B cell (primary cell): ENCODE measurements at regions not wholly inside any gene's neighbourhood (a gene's known extent, or its start where the extent isn't known, plus 50 kb on each side); places are given as distances from the start of the nearest gene placed in this dataset.
A peak's percentile ranks its signal among the peaks of the same experiment; 100 is the strongest.
"Not testable (repeated sequence)": the region's sequence is repeated elsewhere in the genome, so short reads cannot be mapped to it uniquely, and the experiment has no call there.

Experiments used
- ATAC-seq: fragments of 200-7000 bp; cut with Tn5 transposase; one replicate; pipeline ENCODE4 v1.10.0; 2021; ENCODE audit warnings: low read depth, mild to moderate bottlenecking, moderate number of reproducible peaks, moderate library complexity
- CTCF ChIA-PET: fragments of 350-600 bp; sonication (Branson Sonifier 250); formaldehyde crosslinking; loops from one replicate; lab custom pipeline; 2021; ENCODE audit warnings: antibody characterized with exemption, inconsistent platforms; lab: Charles Lee
- POLR2A ChIA-PET: fragments of 350-600 bp; sonication (Branson Sonifier 250); formaldehyde crosslinking; loops from one replicate; lab custom pipeline; 2021; ENCODE audit warnings: antibody characterized with exemption; lab: Charles Lee
- DNase-seq: peaks from one replicate; pipeline ENCODE4 v3.0.0; 2013
- H2AFZ ChIP-seq: 2 replicates; pipeline ENCODE4 v1.6.1; 2012; ENCODE audit warnings: mild to moderate bottlenecking, low read depth, low read length; ENCODE audit not compliant: insufficient read depth, poor library complexity, severe bottlenecking
- H3K27ac ChIP-seq, 2 donors: 1 replicate in 1 of 2; 2 replicates in 1 of 2; pipeline ENCODE4 v1.5.1; 2012 to 2013; ENCODE audit warnings: low read length in 2 of 2, mild to moderate bottlenecking in 2 of 2, moderate library complexity in 1 of 2
- H3K27me3 ChIP-seq, 4 experiments: fragments of 200-600 bp in 1 of 4; sonication (generic) in 1 of 4; replicated peaks in 1 of 4; 1 replicate in 2 of 4; 2 replicates in 2 of 4; pipeline versions ENCODE4 v1.6.1 to v1.7.0; 2013 to 2016; ENCODE audit warnings: low read length in 3 of 4, mild to moderate bottlenecking in 2 of 4, mixed read lengths in 1 of 4, moderate library complexity in 1 of 4; ENCODE audit not compliant: insufficient read depth in 4 of 4, control insufficient read depth in 3 of 4; ENCODE audit errors: control extremely low read depth in 1 of 4
- H3K36me3 ChIP-seq, 2 experiments: replicated peaks in 1 of 2; 1 replicate in 1 of 2; 2 replicates in 1 of 2; pipeline versions ENCODE4 v1.6.1 to v1.7.1; 2013; ENCODE audit warnings: low read length in 1 of 2; ENCODE audit not compliant: insufficient read depth in 2 of 2, control insufficient read depth in 1 of 2; ENCODE audit errors: control extremely low read depth in 1 of 2, extremely low read depth in 1 of 2
- H3K4me1 ChIP-seq, 2 donors: fragments of 200-600 bp in 1 of 2; sonication (generic) in 1 of 2; 1 replicate in 1 of 2; 2 replicates in 1 of 2; pipeline versions ENCODE4 v1.5.1 to v1.6.1; 2013 to 2017; ENCODE audit warnings: low read length in 2 of 2; ENCODE audit not compliant: control insufficient read depth in 2 of 2, insufficient read depth in 2 of 2
- H3K4me2 ChIP-seq: replicated peaks from 2 replicates; pipeline ENCODE3; 2012; ENCODE audit warnings: mild to moderate bottlenecking, low read depth, low read length; ENCODE audit not compliant: poor library complexity, severe bottlenecking
- H3K4me3 ChIP-seq, 5 experiments: fragments of 200-600 bp in 1 of 5; sonication (generic) in 1 of 5; 1 replicate in 3 of 5; 2 replicates in 2 of 5; pipeline versions ENCODE4 v1.5.1 to v1.7.0; 2011 to 2016; ENCODE audit warnings: low read length in 4 of 5, mild to moderate bottlenecking in 4 of 5, low read depth in 2 of 5, control low read depth in 1 of 5, moderate library complexity in 1 of 5; ENCODE audit not compliant: insufficient read depth in 1 of 5; ENCODE audit errors: control extremely low read depth in 1 of 5, extremely low read depth in 1 of 5
- H3K79me2 ChIP-seq: fragments of 200-600 bp; sonication (generic); one replicate; pipeline ENCODE4 v1.6.0; 2016; ENCODE audit warnings: low read length; ENCODE audit not compliant: control insufficient read depth, insufficient read depth
- H3K9ac ChIP-seq: fragments of 200-600 bp; sonication (generic); 2 replicates; pipeline ENCODE4 v1.6.1; 2017; ENCODE audit warnings: mild to moderate bottlenecking, low read length, moderate library complexity
- H3K9me3 ChIP-seq, 3 donors: one replicate each; pipeline versions ENCODE4 v1.6.1 to v1.7.1; 2013; ENCODE audit warnings: low read length in 2 of 3; ENCODE audit not compliant: control insufficient read depth in 2 of 3, insufficient read depth in 1 of 3; ENCODE audit errors: control extremely low read depth in 1 of 3
- H4K20me1 ChIP-seq: 2 replicates; pipeline ENCODE4 v1.6.0; 2012; ENCODE audit warnings: mild to moderate bottlenecking, low read length; ENCODE audit not compliant: insufficient read depth, control insufficient read depth, poor library complexity, severe bottlenecking
- H3K27ac Mint-ChIP-seq: one replicate; pipeline ENCODE4 v1.8.0; 2021; ENCODE audit warnings: mixed read lengths
- H3K27me3 Mint-ChIP-seq: one replicate; pipeline ENCODE4 v1.8.0; 2021; ENCODE audit warnings: mixed read lengths
- H3K4me1 Mint-ChIP-seq: one replicate; pipeline ENCODE4 v1.8.0; 2021; ENCODE audit warnings: mixed read lengths
- H3K4me3 Mint-ChIP-seq: one replicate; pipeline ENCODE4 v1.8.0; 2021; ENCODE audit warnings: mixed read lengths
- H3K9me3 Mint-ChIP-seq: one replicate; pipeline ENCODE4 v1.8.0; 2022; ENCODE audit warnings: mixed read lengths; ENCODE audit not compliant: insufficient read depth
- EZH2 ChIP-seq: IDR thresholded peaks from 2 replicates; pipeline ENCODE4 v1.6.1; 2012; ENCODE audit warnings: borderline replicate concordance, low read depth, mild to moderate bottlenecking, moderate library complexity, low read length; ENCODE audit not compliant: insufficient read depth, poor library complexity, severe bottlenecking
- WGBS: methylation state at CpG from one replicate; pipeline ENCODE4 v1.1.5; 2013; ENCODE audit warnings: missing lambda C conversion rate; ENCODE audit not compliant: insufficient coverage; 5-methylcytosine and 5-hydroxymethylcytosine counted together
- intact Hi-C: fragments of 100-400 bp; cut with micrococcal nuclease; formaldehyde crosslinking; loops from one replicate; pipeline ENCODE4 v1.10.0; 2022
- TF ChIP-seq, protein P1 (sequence below): fragments of 200-600 bp; IDR thresholded peaks from one replicate; pipeline ENCODE4 v1.8.0; 2022; ENCODE audit warnings: antibody characterized with exemption, mild to moderate bottlenecking

DNA sequence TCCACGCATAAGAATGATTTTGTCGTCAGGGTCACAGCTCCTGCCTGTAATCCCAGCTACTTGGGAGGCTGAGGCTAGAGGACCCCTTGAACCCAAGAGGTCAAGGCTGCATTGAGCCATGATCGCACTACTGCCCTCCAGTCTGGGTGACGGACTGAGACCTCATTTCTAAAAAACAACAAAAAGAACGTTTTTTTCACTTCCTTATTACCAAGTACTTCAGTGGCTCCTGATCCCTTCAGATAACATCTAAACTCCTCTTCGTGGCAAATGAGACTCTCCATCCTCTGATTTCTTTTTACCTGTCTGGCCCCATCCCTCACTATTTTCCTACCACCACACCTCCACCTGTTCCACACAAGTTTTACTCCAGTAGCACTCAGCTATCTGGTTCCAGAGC, 105.4 kb upstream of the TLK1 start:
- Histone ChIP-seq H3K79me2 (no peaks in the 10 kb centered on the region), H4K20me1 (no peaks in the 10 kb centered on the region), H3K4me2 (peak overlapping the region; percentile 37), H3K9me3 (peaks cover 0 to 4% (median 0%) of the 10 kb centered on the region in 3 donors), H2AFZ (peak overlapping the region; percentile 83), H3K9ac (no peak overlapping the region), H3K4me3 (no peak overlapping the region), H3K36me3 (no peaks in the 10 kb centered on the region), H3K27me3 (no peaks in the 10 kb centered on the region), H3K27ac (no peak overlapping the region), H3K4me1 (peaks cover 12 to 13% of the 10 kb centered on the region in 2 donors)
- Mint-ChIP-seq H3K27ac (no peak overlapping the region), H3K4me3 (no peak overlapping the region), H3K9me3 (no peaks in the 10 kb centered on the region), H3K4me1 (peaks cover 6% of the 10 kb centered on the region), H3K27me3 (no peaks in the 10 kb centered on the region)
- CTCF ChIA-PET: interaction anchor here (1.9 kb wide), 1 partner anchor 150 kb away, joined by 7 read pairs; no protein-coding TSS in a partner anchor
- ATAC-seq: peak; percentile 51
- 22% methylated on average over 6 of the region's 6 CpGs for WGBS
- intact Hi-C loops: loop anchor here (5.0 kb wide), 1 partner anchor 51 kb away; no protein-coding TSS in a partner anchor
- no peak for TF ChIP-seq EZH2
- TF ChIP-seq, protein P1, sequence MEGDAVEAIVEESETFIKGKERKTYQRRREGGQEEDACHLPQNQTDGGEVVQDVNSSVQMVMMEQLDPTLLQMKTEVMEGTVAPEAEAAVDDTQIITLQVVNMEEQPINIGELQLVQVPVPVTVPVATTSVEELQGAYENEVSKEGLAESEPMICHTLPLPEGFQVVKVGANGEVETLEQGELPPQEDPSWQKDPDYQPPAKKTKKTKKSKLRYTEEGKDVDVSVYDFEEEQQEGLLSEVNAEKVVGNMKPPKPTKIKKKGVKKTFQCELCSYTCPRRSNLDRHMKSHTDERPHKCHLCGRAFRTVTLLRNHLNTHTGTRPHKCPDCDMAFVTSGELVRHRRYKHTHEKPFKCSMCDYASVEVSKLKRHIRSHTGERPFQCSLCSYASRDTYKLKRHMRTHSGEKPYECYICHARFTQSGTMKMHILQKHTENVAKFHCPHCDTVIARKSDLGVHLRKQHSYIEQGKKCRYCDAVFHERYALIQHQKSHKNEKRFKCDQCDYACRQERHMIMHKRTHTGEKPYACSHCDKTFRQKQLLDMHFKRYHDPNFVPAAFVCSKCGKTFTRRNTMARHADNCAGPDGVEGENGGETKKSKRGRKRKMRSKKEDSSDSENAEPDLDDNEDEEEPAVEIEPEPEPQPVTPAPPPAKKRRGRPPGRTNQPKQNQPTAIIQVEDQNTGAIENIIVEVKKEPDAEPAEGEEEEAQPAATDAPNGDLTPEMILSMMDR: no peak
- peak; percentile 29 for DNase-seq
- POLR2A ChIA-PET: interaction anchor here (0.6 kb wide), 1 partner anchor 9 kb away, joined by 3 read pairs; no protein-coding TSS in a partner anchor

DNA sequence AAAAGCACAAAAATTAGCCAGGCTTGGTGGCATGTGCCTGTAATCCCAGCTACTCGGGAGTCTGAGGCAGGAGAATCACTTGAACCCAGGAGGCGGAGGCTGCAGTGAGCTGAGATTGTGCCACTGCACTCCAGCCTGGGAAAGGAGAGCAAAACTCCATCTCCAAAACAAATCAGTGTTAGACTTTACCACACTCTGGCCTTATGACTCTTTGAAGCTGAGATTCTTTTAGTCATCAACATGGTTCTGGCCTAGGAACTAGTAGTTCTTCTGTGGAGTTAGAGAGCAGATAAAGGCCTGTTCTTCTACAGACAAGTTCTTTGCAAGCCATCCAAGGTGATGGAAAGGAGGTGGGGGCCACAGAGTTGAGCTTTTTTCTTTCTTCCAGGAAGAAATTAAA, 100.8 kb upstream of the TLK1 start:
- H3K27ac ChIP-seq: peak overlapping the region; percentile 4 to 13
- H4K20me1 ChIP-seq, H3K4me2 ChIP-seq, POLR2A ChIA-PET, H3K9me3 ChIP-seq, H3K9ac ChIP-seq, H3K4me3 Mint-ChIP-seq, DNase-seq, H3K27me3 Mint-ChIP-seq, H3K79me2 ChIP-seq, H3K9me3 Mint-ChIP-seq, H3K36me3 ChIP-seq, H3K27me3 ChIP-seq, ATAC-seq, H3K4me3 ChIP-seq: not testable (repeated sequence)
- intact Hi-C loops: loop anchor here (5.0 kb wide), 1 partner anchor 156 kb away; no protein-coding TSS in a partner anchor
- H2AFZ ChIP-seq: peak overlapping the region; percentile 60
- peak overlapping the region; percentile 73 for H3K27ac Mint-ChIP-seq
- WGBS: 100% methylated on average over 2 of the region's 2 CpGs
- CTCF ChIA-PET: interaction anchor here (1.1 to 3.1 kb wide), 5 partner anchors 18 to 155 kb away, joined by 3 to 22 read pairs (median 3); no protein-coding TSS in a partner anchor
- peaks cover 21 to 23% of the 10 kb centered on the region in 2 donors for H3K4me1 ChIP-seq
- H3K4me1 Mint-ChIP-seq: peaks cover 19% of the 10 kb centered on the region
